ENCODE measurements at regions not wholly inside any gene's neighbourhood (a gene's known extent, or its start where the extent isn't known, plus 50 kb on each side); places are given as distances from the start of the nearest gene placed in this dataset.
"Not testable (repeated sequence)": the region's sequence is repeated elsewhere in the genome, so short reads cannot be mapped to it uniquely, and the experiment has no call there.

DNA sequence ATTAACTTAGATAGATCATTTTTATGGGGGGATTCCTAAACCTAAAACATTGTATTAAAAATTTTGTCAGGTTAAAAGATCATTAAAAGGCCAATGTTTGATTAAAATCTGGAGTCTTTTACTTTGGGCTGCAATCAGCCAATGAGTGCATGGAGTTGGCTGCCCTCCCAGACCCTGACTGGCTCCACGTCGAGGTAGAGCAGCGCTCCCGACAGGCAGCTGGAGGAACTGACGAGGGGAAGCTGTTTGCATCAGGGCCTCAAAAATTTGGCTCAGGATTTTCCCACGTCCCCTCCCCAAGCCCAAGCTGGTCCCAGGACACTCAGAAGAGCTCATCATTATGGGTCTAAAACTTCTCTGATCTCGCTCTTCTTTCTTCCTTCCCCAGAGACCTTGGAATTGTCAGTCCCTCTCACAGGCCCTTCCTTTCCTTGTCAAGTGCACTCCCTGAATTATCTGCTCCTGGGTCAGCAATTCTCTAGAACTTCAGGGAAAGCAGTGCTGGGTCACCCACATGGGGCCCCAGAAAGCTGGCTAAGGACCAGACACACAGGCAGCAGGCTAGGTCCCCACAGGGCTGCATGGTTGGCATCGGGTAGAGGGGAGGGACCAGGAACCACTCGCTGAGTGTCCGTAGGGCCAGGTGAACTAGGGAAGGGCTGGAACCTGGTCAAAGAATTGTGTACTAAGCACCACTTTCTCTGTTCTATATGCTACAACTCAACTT, 119.6 kb upstream of the IGLL5 start:
- Histone ChIP-seq H3K9ac (ENCODE audit: low read depth, low read length) (no peak overlapping the region), H3K4me3 (ENCODE audit: low read length) (no peak overlapping the region), H3K4me2 (ENCODE audit: low read length) (no peak overlapping the region), H3K27me3 (ENCODE audit: control insufficient read depth, insufficient read depth, low read length) (peaks cover 65% of the 10 kb centered on the region), H3K4me1 (ENCODE audit: control insufficient read depth, insufficient read depth, low read length) (no peaks in the 10 kb centered on the region), H3K36me3 (ENCODE audit: insufficient read depth, low read length) (no peaks in the 10 kb centered on the region), H3K9me3 (replicated peaks; ENCODE audit: low read length) (no peaks in the 10 kb centered on the region)

DNA sequence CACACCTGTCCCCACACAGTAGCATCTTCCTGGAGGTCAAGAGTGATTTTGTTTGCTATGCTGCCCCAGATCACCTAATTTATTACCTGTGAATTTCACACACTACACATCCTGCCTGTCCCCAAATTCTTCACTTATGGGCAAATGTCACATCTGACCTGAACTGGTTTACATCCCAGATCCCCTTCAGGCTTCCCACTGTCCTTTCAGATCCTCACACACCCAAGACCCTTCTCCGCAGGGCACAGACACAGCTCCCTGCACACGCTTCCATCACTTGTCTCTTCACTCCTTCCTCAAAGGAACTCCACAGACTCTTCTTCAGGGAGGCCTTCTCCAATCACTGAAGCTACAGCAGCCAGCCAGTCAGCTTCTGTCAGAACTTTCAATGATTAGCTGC, 118.7 kb upstream of the IGLL5 start:
- Histone ChIP-seq H3K4me2 (ENCODE audit: low read length) (no peak overlapping the region), H3K27me3 (ENCODE audit: control insufficient read depth, insufficient read depth, low read length) (peaks cover 66% of the 10 kb centered on the region), H3K4me3 (ENCODE audit: low read length) (no peak overlapping the region), H3K9ac (ENCODE audit: low read depth, low read length) (no peak overlapping the region), H3K9me3 (replicated peaks; ENCODE audit: low read length) (no peaks in the 10 kb centered on the region), H3K36me3 (ENCODE audit: insufficient read depth, low read length) (no peaks in the 10 kb centered on the region), H3K4me1 (ENCODE audit: control insufficient read depth, insufficient read depth, low read length) (no peaks in the 10 kb centered on the region)

- Histone ChIP-seq H3K9ac (ENCODE audit: low read depth, low read length) (no peak overlapping the region), H3K4me1 (ENCODE audit: control insufficient read depth, insufficient read depth, low read length) (no peaks in the 10 kb centered on the region), H3K36me3 (ENCODE audit: insufficient read depth, low read length) (no peaks in the 10 kb centered on the region), H3K27me3 (ENCODE audit: control insufficient read depth, insufficient read depth, low read length) (peaks cover 66% of the 10 kb centered on the region), H3K9me3 (replicated peaks; ENCODE audit: low read length) (no peaks in the 10 kb centered on the region), H3K4me3 (ENCODE audit: low read length) (no peak overlapping the region), H3K4me2 (ENCODE audit: low read length) (no peak overlapping the region)
These were observed 118.0 kb upstream of the IGLL5 start for GRCh38 chr22:22769434-22770279.

GRCh38 chr22:22770280-22770871, 117.2 kb upstream of the IGLL5 start:
- no peak overlapping the region for H3K4me2 ChIP-seq (ENCODE audit: low read length)
- peaks cover 62% of the 10 kb centered on the region for H3K27me3 ChIP-seq (ENCODE audit: control insufficient read depth, insufficient read depth, low read length)
- no peaks in the 10 kb centered on the region for H3K36me3 ChIP-seq (ENCODE audit: insufficient read depth, low read length)
- no peaks in the 10 kb centered on the region for H3K4me1 ChIP-seq (ENCODE audit: control insufficient read depth, insufficient read depth, low read length)
- H3K9me3 ChIP-seq (replicated peaks; ENCODE audit: low read length): no peaks in the 10 kb centered on the region
- no peak overlapping the region for H3K4me3 ChIP-seq (ENCODE audit: low read length)
- no peak overlapping the region for H3K9ac ChIP-seq (ENCODE audit: low read depth, low read length)

DNA sequence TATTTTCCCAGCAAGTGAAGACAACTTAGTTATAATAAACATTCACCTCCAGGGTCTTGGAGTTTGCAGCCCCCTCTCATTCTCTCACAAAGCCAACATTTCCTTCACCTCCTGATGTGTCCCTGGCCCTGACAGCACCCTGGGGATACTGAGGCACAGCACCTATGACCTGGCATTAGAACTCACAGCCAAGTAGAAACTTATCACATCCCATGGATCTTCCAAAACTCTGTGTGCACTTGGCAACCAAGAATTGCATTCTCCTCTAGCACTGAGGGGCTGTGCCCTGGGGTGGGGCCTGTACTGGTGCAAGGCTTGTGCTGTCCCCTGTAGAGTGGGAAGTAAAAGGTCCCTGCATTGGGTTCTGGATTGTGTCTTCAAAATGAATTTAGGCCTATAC, 116.7 kb upstream of the IGLL5 start:
- no peak overlapping the region for H3K9ac ChIP-seq (ENCODE audit: low read depth, low read length)
- no peaks in the 10 kb centered on the region for H3K36me3 ChIP-seq (ENCODE audit: insufficient read depth, low read length)
- H3K4me1 ChIP-seq (ENCODE audit: control insufficient read depth, insufficient read depth, low read length): no peaks in the 10 kb centered on the region
- H3K4me2 ChIP-seq (ENCODE audit: low read length): no peak overlapping the region
- H3K4me3 ChIP-seq (ENCODE audit: low read length): no peak overlapping the region
- peaks cover 62% of the 10 kb centered on the region for H3K27me3 ChIP-seq (ENCODE audit: control insufficient read depth, insufficient read depth, low read length)
- no peaks in the 10 kb centered on the region for H3K9me3 ChIP-seq (replicated peaks; ENCODE audit: low read length)

DNA sequence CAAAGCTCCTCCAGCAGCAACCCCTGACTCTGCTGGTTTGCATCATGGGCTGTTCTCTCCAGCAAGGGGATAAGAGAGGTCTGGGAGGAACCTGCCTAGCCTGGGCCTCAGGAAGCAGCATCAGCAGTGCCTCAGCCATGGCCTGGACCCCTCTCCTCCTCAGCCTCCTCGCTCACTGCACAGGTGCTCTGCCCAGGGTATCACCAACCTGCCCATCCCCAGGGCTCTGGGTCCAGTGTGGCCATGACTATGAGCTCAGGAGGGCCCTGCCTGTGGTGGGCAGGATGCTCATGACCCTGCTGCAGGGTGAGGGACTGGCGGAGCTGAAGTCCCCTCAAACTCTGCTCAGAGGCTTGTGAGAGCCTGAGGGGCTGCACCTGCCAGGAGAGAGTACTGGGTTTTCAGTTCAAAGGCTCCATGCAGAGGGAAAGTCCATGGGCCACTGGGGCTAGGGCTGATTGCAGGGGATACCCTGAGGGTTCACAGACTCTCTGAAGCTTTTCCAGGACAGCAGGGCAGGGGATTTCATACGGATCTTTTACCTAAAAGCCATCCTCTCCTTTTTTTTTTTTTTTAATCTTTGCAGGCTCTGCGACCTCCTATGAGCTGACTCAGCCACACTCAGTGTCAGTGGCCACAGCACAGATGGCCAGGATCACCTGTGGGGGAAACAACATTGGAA, 115.8 kb upstream of the IGLL5 start:
- H3K4me1 ChIP-seq (ENCODE audit: control insufficient read depth, insufficient read depth, low read length): no peaks in the 10 kb centered on the region
- no peaks in the 10 kb centered on the region for H3K9me3 ChIP-seq (replicated peaks; ENCODE audit: low read length)
- peaks cover 64% of the 10 kb centered on the region for H3K27me3 ChIP-seq (ENCODE audit: control insufficient read depth, insufficient read depth, low read length)
- H3K4me3 ChIP-seq (ENCODE audit: low read length): no peak overlapping the region
- no peak overlapping the region for H3K4me2 ChIP-seq (ENCODE audit: low read length)
- no peaks in the 10 kb centered on the region for H3K36me3 ChIP-seq (ENCODE audit: insufficient read depth, low read length)
- H3K9ac ChIP-seq (ENCODE audit: low read depth, low read length): no peak overlapping the region

DNA sequence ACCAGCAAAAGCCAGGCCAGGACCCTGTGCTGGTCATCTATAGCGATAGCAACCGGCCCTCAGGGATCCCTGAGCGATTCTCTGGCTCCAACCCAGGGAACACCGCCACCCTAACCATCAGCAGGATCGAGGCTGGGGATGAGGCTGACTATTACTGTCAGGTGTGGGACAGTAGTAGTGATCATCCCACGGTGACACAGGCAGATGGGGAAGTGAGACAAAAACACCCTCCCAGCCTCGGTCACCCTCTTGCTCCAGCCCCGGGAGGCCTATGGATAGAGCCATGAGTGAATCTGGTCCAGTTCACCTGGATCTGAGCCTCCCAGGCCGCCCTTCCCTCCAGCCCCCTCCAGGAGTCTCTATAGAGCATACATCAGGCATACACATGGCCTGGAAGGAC, 115.2 kb upstream of the IGLL5 start:
- H3K4me1 ChIP-seq (ENCODE audit: control insufficient read depth, insufficient read depth, low read length): no peaks in the 10 kb centered on the region
- H3K36me3 ChIP-seq (ENCODE audit: insufficient read depth, low read length): no peaks in the 10 kb centered on the region
- H3K9ac ChIP-seq (ENCODE audit: low read depth, low read length): no peak overlapping the region
- no peak overlapping the region for H3K4me2 ChIP-seq (ENCODE audit: low read length)
- H3K4me3 ChIP-seq (ENCODE audit: low read length): no peak overlapping the region
- peaks cover 65% of the 10 kb centered on the region for H3K27me3 ChIP-seq (ENCODE audit: control insufficient read depth, insufficient read depth, low read length)
- no peaks in the 10 kb centered on the region for H3K9me3 ChIP-seq (replicated peaks; ENCODE audit: low read length)

GRCh38 chr22:22772883-22773282, 114.7 kb upstream of the IGLL5 start:
- H3K4me3 ChIP-seq (ENCODE audit: low read length): no peak overlapping the region
- no peaks in the 10 kb centered on the region for H3K4me1 ChIP-seq (ENCODE audit: control insufficient read depth, insufficient read depth, low read length)
- H3K36me3 ChIP-seq (ENCODE audit: insufficient read depth, low read length): no peaks in the 10 kb centered on the region
- no peak overlapping the region for H3K4me2 ChIP-seq (ENCODE audit: low read length)
- no peaks in the 10 kb centered on the region for H3K9me3 ChIP-seq (replicated peaks; ENCODE audit: low read length)
- H3K27me3 ChIP-seq (ENCODE audit: control insufficient read depth, insufficient read depth, low read length): peaks cover 63% of the 10 kb centered on the region
- H3K9ac ChIP-seq (ENCODE audit: low read depth, low read length): no peak overlapping the region

GRCh38 chr22:22773427-22773826, 114.2 kb upstream of the IGLL5 start:
- no peak overlapping the region for H3K4me3 ChIP-seq (ENCODE audit: low read length)
- no peaks in the 10 kb centered on the region for H3K4me1 ChIP-seq (ENCODE audit: control insufficient read depth, insufficient read depth, low read length)
- no peak overlapping the region for H3K4me2 ChIP-seq (ENCODE audit: low read length)
- H3K27me3 ChIP-seq (ENCODE audit: control insufficient read depth, insufficient read depth, low read length): peaks cover 59% of the 10 kb centered on the region
- H3K9me3 ChIP-seq (replicated peaks; ENCODE audit: low read length): no peaks in the 10 kb centered on the region
- H3K36me3 ChIP-seq (ENCODE audit: insufficient read depth, low read length): no peaks in the 10 kb centered on the region
- no peak overlapping the region for H3K9ac ChIP-seq (ENCODE audit: low read depth, low read length)

GRCh38 chr22:22773979-22774604, 113.5 kb upstream of the IGLL5 start:
- no peaks in the 10 kb centered on the region for H3K36me3 ChIP-seq (ENCODE audit: insufficient read depth, low read length)
- no peaks in the 10 kb centered on the region for H3K4me1 ChIP-seq (ENCODE audit: control insufficient read depth, insufficient read depth, low read length)
- H3K4me3 ChIP-seq (ENCODE audit: low read length): no peak overlapping the region
- no peak overlapping the region for H3K4me2 ChIP-seq (ENCODE audit: low read length)
- H3K9ac ChIP-seq (ENCODE audit: low read depth, low read length): no peak overlapping the region
- H3K27me3 ChIP-seq (ENCODE audit: control insufficient read depth, insufficient read depth, low read length): peaks cover 54% of the 10 kb centered on the region
- H3K9me3 ChIP-seq (replicated peaks; ENCODE audit: low read length): no peaks in the 10 kb centered on the region

- not testable (repeated sequence) for H3K4me1 ChIP-seq (ENCODE audit: control insufficient read depth, insufficient read depth, low read length); H3K36me3 ChIP-seq (ENCODE audit: insufficient read depth, low read length); H3K4me2 ChIP-seq (ENCODE audit: low read length); H3K4me3 ChIP-seq (ENCODE audit: low read length); H3K9ac ChIP-seq (ENCODE audit: low read depth, low read length); H3K9me3 ChIP-seq (replicated peaks; ENCODE audit: low read length)
- H3K27me3 ChIP-seq (ENCODE audit: control insufficient read depth, insufficient read depth, low read length): peaks cover 48% of the 10 kb centered on the region
These were observed 112.9 kb upstream of the IGLL5 start for GRCh38 chr22:22774762-22775161.

Measured in skeletal muscle satellite cell (primary cell).